PFSK-1 (cell line): ENCODE measurements at regions not wholly inside any gene's neighbourhood (a gene's known extent, or its start where the extent isn't known, plus 50 kb on each side); places are given as distances from the start of the nearest gene placed in this dataset.

ENCODE experiments used
- FOXP2 ChIP-seq: optimal IDR thresholded peaks from 2 replicates; pipeline ENCODE3; 2011; ENCODE audit warnings: borderline replicate concordance, control low read depth, inconsistent platforms; ENCODE audit not compliant: insufficient read depth; ENCODE audit errors: extremely low read length, extremely low read depth
- POLR2AphosphoS5 ChIP-seq: IDR thresholded peaks from 2 replicates; pipeline ENCODE4 v1.6.1; 2012; ENCODE audit warnings: low read depth, mild to moderate bottlenecking, control low read depth, low read length, moderate library complexity
- REST ChIP-seq, 2 experiments: IDR thresholded peaks; 2 replicates each; pipeline versions ENCODE4 v1.6.1 to v1.8.0; 2011 to 2012; ENCODE audit warnings: low read depth in 2 of 2, low read length in 2 of 2, control low read depth in 1 of 2, inconsistent platforms in 1 of 2, mild to moderate bottlenecking in 1 of 2, moderate library complexity in 1 of 2; ENCODE audit not compliant: insufficient read depth in 1 of 2
- SIN3A ChIP-seq: IDR thresholded peaks from 2 replicates; pipeline ENCODE4 v1.6.1; 2012; ENCODE audit warnings: mild to moderate bottlenecking, low read length, moderate library complexity, borderline replicate concordance; ENCODE audit not compliant: insufficient read depth
- TAF1 ChIP-seq: IDR thresholded peaks from 2 replicates; pipeline ENCODE4 v1.6.1; 2012; ENCODE audit warnings: low read length, control low read depth, borderline replicate concordance; ENCODE audit not compliant: insufficient read depth

DNA sequence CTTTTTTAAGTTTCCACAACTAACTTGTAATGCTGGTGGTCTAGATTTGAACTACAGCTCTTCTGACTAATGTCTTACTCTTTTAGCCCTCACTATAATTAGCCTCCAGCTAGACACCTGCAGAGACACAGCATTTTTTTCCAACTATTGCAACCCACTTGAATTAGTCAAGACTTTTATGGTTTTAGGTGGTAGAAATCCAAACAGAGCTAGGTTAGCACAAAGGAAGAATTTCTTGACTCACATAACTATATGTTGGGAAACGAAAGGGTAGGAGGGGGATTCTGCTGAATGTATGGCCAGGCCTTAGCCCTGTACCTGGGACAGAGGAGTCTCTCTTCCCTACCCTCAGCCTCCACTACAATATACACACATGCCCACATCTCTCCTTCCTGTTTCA is 586.1 kb downstream of the INHBA start:
- TF ChIP-seq SIN3A (no peak), FOXP2 (no peak)

DNA sequence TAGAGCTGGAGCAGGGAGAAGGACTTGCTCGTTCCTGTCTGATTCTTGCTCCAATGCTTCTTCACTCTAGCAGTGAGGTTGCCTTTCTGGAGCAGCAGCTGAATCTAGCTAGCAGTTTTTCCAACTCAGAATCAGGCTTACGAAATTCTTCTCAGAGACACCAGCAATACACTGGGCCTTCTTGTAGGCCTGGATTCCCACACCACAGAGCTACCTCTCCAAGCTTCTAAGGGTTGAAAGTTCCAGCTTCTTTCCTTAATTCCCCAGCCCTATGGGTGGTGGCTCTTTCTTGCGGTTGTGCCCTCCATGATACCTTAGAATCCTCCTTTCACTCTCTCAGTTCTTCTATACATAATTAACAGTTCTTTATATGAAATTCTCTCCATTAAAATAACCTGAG is 586.6 kb downstream of the INHBA start:
- TF ChIP-seq REST (IDR thresholded peaks at IDR 0.05; ENCODE audit: insufficient read depth in 1 of 2, low read depth in 2 of 2, low read length in 2 of 2), result no peak
- no peak for TF ChIP-seq POLR2AphosphoS5
- TF ChIP-seq TAF1, result no peak
- no peak for TF ChIP-seq SIN3A
- no peak for TF ChIP-seq FOXP2

DNA sequence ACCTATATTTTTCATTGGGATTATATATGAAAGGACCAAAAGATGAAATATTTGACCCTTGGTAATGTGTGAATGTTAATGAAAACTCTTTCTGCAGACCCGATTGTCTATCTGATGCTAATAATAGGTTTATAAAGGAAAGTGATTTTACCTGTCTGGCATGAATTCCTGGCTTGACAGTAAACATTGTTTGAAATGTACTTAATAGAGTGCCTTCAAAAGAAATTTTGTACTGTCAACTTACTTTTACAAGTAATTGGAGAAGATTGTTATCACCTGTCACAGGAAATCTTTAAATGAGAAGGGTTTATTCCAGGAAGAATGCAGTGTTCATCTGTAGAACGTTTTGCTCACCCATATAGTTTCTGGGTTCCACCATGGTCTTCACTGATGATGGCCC is 588.2 kb downstream of the INHBA start:
- no peak for TF ChIP-seq SIN3A
- no peak for TF ChIP-seq FOXP2
- TF ChIP-seq TAF1, result no peak
- no peak for TF ChIP-seq POLR2AphosphoS5
- no peak for TF ChIP-seq REST (IDR thresholded peaks at IDR 0.05; ENCODE audit: insufficient read depth in 1 of 2, low read depth in 2 of 2, low read length in 2 of 2)

GRCh38 chr7:41114131-41114530 is 588.8 kb downstream of the INHBA start:
- no peak for TF ChIP-seq FOXP2
- TF ChIP-seq POLR2AphosphoS5, result no peak
- no peak for TF ChIP-seq TAF1
- TF ChIP-seq REST (IDR thresholded peaks at IDR 0.05; ENCODE audit: insufficient read depth in 1 of 2, low read depth in 2 of 2, low read length in 2 of 2), result no peak
- no peak for TF ChIP-seq SIN3A

DNA sequence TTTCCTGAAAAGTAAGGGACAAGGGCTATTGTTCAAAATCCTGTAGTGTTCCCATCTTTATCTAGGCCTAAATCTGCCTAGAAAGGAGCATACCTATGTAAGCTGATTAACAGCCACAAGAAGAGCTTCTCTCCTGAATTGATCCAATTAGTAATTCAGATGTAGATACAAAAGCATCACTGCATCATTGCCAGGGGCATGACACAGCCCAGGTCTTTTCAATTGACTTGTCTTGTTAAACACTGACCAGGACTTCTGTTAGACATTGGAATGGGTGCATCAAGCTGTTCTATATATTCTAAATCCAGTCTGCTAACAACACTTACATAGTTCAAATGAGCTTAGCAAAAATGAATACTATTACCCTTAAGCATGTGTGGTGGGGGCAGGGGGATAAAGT is 589.2 kb downstream of the INHBA start:
- TF ChIP-seq REST (IDR thresholded peaks at IDR 0.05; ENCODE audit: insufficient read depth in 1 of 2, low read depth in 2 of 2, low read length in 2 of 2), result no peak
- TF ChIP-seq FOXP2, result no peak
- TF ChIP-seq SIN3A, result no peak
- no peak for TF ChIP-seq TAF1
- no peak for TF ChIP-seq POLR2AphosphoS5

DNA sequence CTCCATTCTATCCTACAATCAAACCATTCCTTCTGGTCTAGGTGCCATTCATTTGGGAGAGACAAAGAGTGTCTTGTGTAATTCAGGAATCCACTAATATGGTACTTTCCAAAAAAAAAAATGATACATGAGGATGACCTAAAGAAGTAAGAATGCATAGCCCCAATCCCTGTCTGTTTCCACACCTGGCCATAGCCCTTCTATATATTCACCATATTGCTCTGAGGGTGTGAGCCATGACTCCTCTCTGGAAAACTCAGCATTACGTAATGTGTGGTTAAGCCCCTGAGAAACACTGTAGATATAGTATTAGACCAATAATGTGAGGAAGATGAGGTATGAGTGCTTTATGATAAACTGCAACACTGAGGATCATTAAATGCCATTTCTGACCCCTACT is 592.7 kb downstream of the INHBA start:
- TF ChIP-seq FOXP2 (no peak), POLR2AphosphoS5 (no peak), REST (IDR thresholded peaks at IDR 0.05; ENCODE audit: insufficient read depth in 1 of 2, low read depth in 2 of 2, low read length in 2 of 2) (no peak), SIN3A (no peak)
